ACC112 (cell line): ENCODE measurements at regions not wholly inside any gene's neighbourhood (a gene's known extent, or its start where the extent isn't known, plus 50 kb on each side); places are given as distances from the start of the nearest gene placed in this dataset.

Experiments used
- H2AFZ ChIP-seq: fragments of 200-600 bp; sonication (generic); one replicate; pipeline ENCODE4 v1.6.0; 2017; ENCODE audit warnings: antibody characterized with exemption, low read length; ENCODE audit not compliant: unreplicated experiment
- H3K27ac ChIP-seq: fragments of 200-600 bp; sonication (generic); 2 replicates; pipeline ENCODE4 v1.5.1; 2014; ENCODE audit warnings: low read depth, mild to moderate bottlenecking, antibody characterized with exemption, low read length, moderate library complexity
- H3K27me3 ChIP-seq: fragments of 200-600 bp; sonication (generic); 2 replicates; pipeline ENCODE4 v1.6.1; 2014; ENCODE audit warnings: mild to moderate bottlenecking, antibody characterized with exemption, low read length, moderate library complexity, mixed read lengths; ENCODE audit not compliant: insufficient read depth
- H3K36me3 ChIP-seq: fragments of 200-600 bp; sonication (generic); 2 replicates; pipeline ENCODE4 v1.6.1; 2016; ENCODE audit warnings: mild to moderate bottlenecking, antibody characterized with exemption, low read length, moderate library complexity, mixed read lengths; ENCODE audit not compliant: insufficient read depth
- H3K4me1 ChIP-seq: fragments of 200-600 bp; sonication (generic); one replicate; pipeline ENCODE4 v1.6.1; 2016; ENCODE audit warnings: low read length, mixed read lengths; ENCODE audit not compliant: insufficient read depth, unreplicated experiment, control insufficient read depth
- H3K4me3 ChIP-seq: fragments of 200-600 bp; sonication (generic); 2 replicates; pipeline ENCODE4 v1.5.1; 2014; ENCODE audit warnings: mild to moderate bottlenecking, low read depth, low read length
- H3K79me2 ChIP-seq: fragments of 200-600 bp; sonication (generic); one replicate; pipeline ENCODE4 v1.6.0; 2016; ENCODE audit warnings: low read length; ENCODE audit not compliant: control insufficient read depth, unreplicated experiment, insufficient read depth

GRCh38 chr2:187274146-187274545 is 173.9 kb downstream of the CALCRL start:
- Histone ChIP-seq H2AFZ (no peak overlapping the region), H3K27ac (no peak overlapping the region), H3K36me3 (no peaks in the 10 kb centered on the region), H3K4me3 (no peak overlapping the region), H3K4me1 (no peaks in the 10 kb centered on the region), H3K27me3 (no peaks in the 10 kb centered on the region), H3K79me2 (no peaks in the 10 kb centered on the region)

GRCh38 chr2:187272255-187272654 is 175.8 kb downstream of the CALCRL start:
- H3K27ac ChIP-seq, result no peak overlapping the region
- H3K4me3 ChIP-seq, result no peak overlapping the region
- H3K27me3 ChIP-seq, result no peaks in the 10 kb centered on the region
- H3K79me2 ChIP-seq, result no peaks in the 10 kb centered on the region
- H3K4me1 ChIP-seq, result no peaks in the 10 kb centered on the region
- no peaks in the 10 kb centered on the region for H3K36me3 ChIP-seq
- no peak overlapping the region for H2AFZ ChIP-seq

GRCh38 chr2:187271825-187272224 is 176.2 kb downstream of the CALCRL start:
- Histone ChIP-seq H2AFZ (no peak overlapping the region), H3K4me1 (no peaks in the 10 kb centered on the region), H3K27ac (no peak overlapping the region)

GRCh38 chr2:187266645-187267044 is 181.4 kb downstream of the CALCRL start:
- no peaks in the 10 kb centered on the region for H3K4me1 ChIP-seq
- H2AFZ ChIP-seq, result no peak overlapping the region
- no peaks in the 10 kb centered on the region for H3K79me2 ChIP-seq
- H3K36me3 ChIP-seq, result no peaks in the 10 kb centered on the region
- H3K27ac ChIP-seq, result no peak overlapping the region
- H3K27me3 ChIP-seq, result no peaks in the 10 kb centered on the region
- no peak overlapping the region for H3K4me3 ChIP-seq

More at GRCh38 chr2:187271825-187272224, 176.2 kb downstream of the CALCRL start:
- H3K79me2 ChIP-seq, result no peaks in the 10 kb centered on the region
- H3K4me3 ChIP-seq, result no peak overlapping the region
- no peaks in the 10 kb centered on the region for H3K27me3 ChIP-seq
- H3K36me3 ChIP-seq, result no peaks in the 10 kb centered on the region

GRCh38 chr2:187266147-187266546 is 181.9 kb downstream of the CALCRL start:
- H3K4me3 ChIP-seq, result no peak overlapping the region
- no peaks in the 10 kb centered on the region for H3K4me1 ChIP-seq
- no peaks in the 10 kb centered on the region for H3K79me2 ChIP-seq
- no peak overlapping the region for H3K27ac ChIP-seq
- H2AFZ ChIP-seq, result no peak overlapping the region
- H3K27me3 ChIP-seq, result no peaks in the 10 kb centered on the region
- no peaks in the 10 kb centered on the region for H3K36me3 ChIP-seq

GRCh38 chr2:187264612-187265011 is 183.4 kb downstream of the CALCRL start:
- Histone ChIP-seq H3K27ac (no peak overlapping the region), H3K4me1 (no peaks in the 10 kb centered on the region), H3K36me3 (no peaks in the 10 kb centered on the region), H3K79me2 (no peaks in the 10 kb centered on the region), H3K27me3 (no peaks in the 10 kb centered on the region), H3K4me3 (no peak overlapping the region), H2AFZ (no peak overlapping the region)

- no peak overlapping the region for H3K4me3 ChIP-seq
- H3K4me1 ChIP-seq, result no peaks in the 10 kb centered on the region
- no peak overlapping the region for H2AFZ ChIP-seq
- no peaks in the 10 kb centered on the region for H3K27me3 ChIP-seq
- H3K27ac ChIP-seq, result no peak overlapping the region
- no peaks in the 10 kb centered on the region for H3K36me3 ChIP-seq
- no peaks in the 10 kb centered on the region for H3K79me2 ChIP-seq
These were observed 184.1 kb downstream of the CALCRL start for GRCh38 chr2:187263675-187264560.

GRCh38 chr2:187261705-187262104 is 186.3 kb downstream of the CALCRL start:
- H2AFZ ChIP-seq, result no peak overlapping the region
- no peaks in the 10 kb centered on the region for H3K27me3 ChIP-seq
- H3K4me1 ChIP-seq, result no peaks in the 10 kb centered on the region
- H3K4me3 ChIP-seq, result no peak overlapping the region
- H3K36me3 ChIP-seq, result no peaks in the 10 kb centered on the region
- H3K27ac ChIP-seq, result no peak overlapping the region
- H3K79me2 ChIP-seq, result no peaks in the 10 kb centered on the region

- no peaks in the 10 kb centered on the region for H3K27me3 ChIP-seq
- H3K36me3 ChIP-seq, result no peaks in the 10 kb centered on the region
- H3K79me2 ChIP-seq, result no peaks in the 10 kb centered on the region
- H3K4me3 ChIP-seq, result no peak overlapping the region
- no peaks in the 10 kb centered on the region for H3K4me1 ChIP-seq
- no peak overlapping the region for H3K27ac ChIP-seq
- no peak overlapping the region for H2AFZ ChIP-seq
These were observed 196.0 kb downstream of the CALCRL start for GRCh38 chr2:187252063-187252462.

- Histone ChIP-seq H3K4me1 (no peaks in the 10 kb centered on the region), H3K27me3 (no peaks in the 10 kb centered on the region), H3K27ac (no peak overlapping the region), H3K36me3 (no peaks in the 10 kb centered on the region), H2AFZ (no peak overlapping the region), H3K4me3 (no peak overlapping the region), H3K79me2 (no peaks in the 10 kb centered on the region)
These were observed 197.9 kb downstream of the CALCRL start for GRCh38 chr2:187250137-187250536.

GRCh38 chr2:187233811-187234210 is 214.2 kb downstream of the CALCRL start:
- Histone ChIP-seq H3K36me3 (no peaks in the 10 kb centered on the region), H3K27me3 (no peaks in the 10 kb centered on the region), H3K79me2 (no peaks in the 10 kb centered on the region), H3K27ac (no peak overlapping the region), H3K4me1 (peaks cover 10% of the 10 kb centered on the region), H3K4me3 (no peak overlapping the region), H2AFZ (no peak overlapping the region)
